ENCODE measurements at regions not wholly inside any gene's neighbourhood (a gene's known extent, or its start where the extent isn't known, plus 50 kb on each side); places are given as distances from the start of the nearest gene placed in this dataset.
A peak's percentile ranks its signal among the peaks of the same experiment; 100 is the strongest.

GRCh38 chr14:54209511-54210250 is 187.1 kb upstream of the CDKN3 start:
- Histone ChIP-seq H3K9me3 (ENCODE audit: control insufficient read depth in 1 of 2, low read length in 2 of 2) (no peaks in the 10 kb centered on the region), H3K36me3 (ENCODE audit: insufficient read depth, low read length) (no peaks in the 10 kb centered on the region), H3K27ac (ENCODE audit: low read depth, low read length) (no peak overlapping the region), H3K4me1 (ENCODE audit: insufficient read depth, low read length) (no peaks in the 10 kb centered on the region), H3K27me3 (ENCODE audit: insufficient read depth, low read length) (no peaks in the 10 kb centered on the region), H3K4me3 (ENCODE audit: low read length in 2 of 2) (no peak overlapping the region)
- Mint-ChIP-seq H3K36me3 (no peaks in the 10 kb centered on the region), H3K4me1 (no peaks in the 10 kb centered on the region), H3K4me3 (no peak overlapping the region), H3K9me3 (peaks cover 0 to 4% (median 0%) of the 10 kb centered on the region in 8 donors), H3K27ac (no peak overlapping the region), H3K27me3 (peaks cover 10 to 15% of the 10 kb centered on the region in 2 donors)
- intact Hi-C loops (cut with micrococcal nuclease), result no loop called here
- POLR2A ChIA-PET (ENCODE audit: partially characterized antibody), result no interaction called here
- DNase-seq, result no peak
- CTCF ChIA-PET (ENCODE audit: partially characterized antibody), result no interaction called here

DNA sequence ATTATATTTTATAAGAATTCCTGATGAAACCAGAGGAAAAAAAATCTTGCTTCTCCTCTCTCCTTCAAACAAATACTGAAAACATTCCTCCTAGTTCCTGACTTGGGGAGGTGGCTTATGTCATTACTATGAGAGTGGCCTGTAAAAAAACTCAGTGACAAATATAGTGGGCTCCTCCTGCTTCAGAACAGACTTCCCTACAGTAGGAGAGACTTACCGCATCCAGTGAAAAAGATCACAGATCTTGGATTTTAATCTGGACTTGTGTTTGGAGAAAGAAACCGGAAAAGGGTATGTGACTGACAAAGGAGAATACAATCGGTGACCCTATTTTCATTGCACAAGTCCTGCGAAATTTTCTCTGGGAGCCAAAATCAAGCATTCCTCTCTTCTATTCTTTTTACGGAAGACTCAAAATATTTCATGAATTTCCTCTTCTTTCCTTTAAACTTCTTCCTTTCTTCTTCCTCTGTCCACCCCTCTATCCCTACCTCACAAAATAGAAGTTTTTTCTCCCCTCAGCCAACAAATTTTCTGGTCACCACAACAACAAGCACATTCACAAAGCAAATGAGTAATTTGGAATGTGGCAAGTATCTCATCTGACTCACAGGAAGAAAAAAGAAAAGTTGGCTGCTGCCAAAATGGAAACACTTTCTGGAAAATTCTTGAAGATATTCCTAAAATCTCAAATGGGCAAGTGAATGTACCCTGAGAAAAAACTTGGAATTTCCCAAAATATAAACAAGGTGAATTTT is 185.1 kb upstream of the CDKN3 start:
- no peaks in the 10 kb centered on the region for H3K9me3 ChIP-seq (ENCODE audit: control insufficient read depth in 1 of 2, low read length in 2 of 2)
- intact Hi-C loops (cut with micrococcal nuclease), result no loop called here
- no peak overlapping the region for H3K4me3 ChIP-seq (ENCODE audit: low read length in 2 of 2)
- no peaks in the 10 kb centered on the region for H3K4me1 ChIP-seq (ENCODE audit: insufficient read depth, low read length)
- ChIA-PET POLR2A (ENCODE audit: partially characterized antibody) (no interaction called here), CTCF (ENCODE audit: partially characterized antibody) (no interaction called here)
- H3K36me3 Mint-ChIP-seq, result no peaks in the 10 kb centered on the region
- peak overlapping the region in 1 of 8 donors; percentile 34 for H3K4me3 Mint-ChIP-seq
- no peak overlapping the region for H3K27ac ChIP-seq (ENCODE audit: low read depth, low read length)
- H3K36me3 ChIP-seq (ENCODE audit: insufficient read depth, low read length), result no peaks in the 10 kb centered on the region
- no peaks in the 10 kb centered on the region for H3K4me1 Mint-ChIP-seq
- peaks cover 6 to 9% of the 10 kb centered on the region in 2 donors for H3K27me3 Mint-ChIP-seq
- H3K9me3 Mint-ChIP-seq, result peaks cover 0 to 2% (median 0%) of the 10 kb centered on the region in 8 donors
- H3K27me3 ChIP-seq (ENCODE audit: insufficient read depth, low read length), result no peaks in the 10 kb centered on the region
- DNase-seq, result no peak
- H3K27ac Mint-ChIP-seq, result no peak overlapping the region

DNA sequence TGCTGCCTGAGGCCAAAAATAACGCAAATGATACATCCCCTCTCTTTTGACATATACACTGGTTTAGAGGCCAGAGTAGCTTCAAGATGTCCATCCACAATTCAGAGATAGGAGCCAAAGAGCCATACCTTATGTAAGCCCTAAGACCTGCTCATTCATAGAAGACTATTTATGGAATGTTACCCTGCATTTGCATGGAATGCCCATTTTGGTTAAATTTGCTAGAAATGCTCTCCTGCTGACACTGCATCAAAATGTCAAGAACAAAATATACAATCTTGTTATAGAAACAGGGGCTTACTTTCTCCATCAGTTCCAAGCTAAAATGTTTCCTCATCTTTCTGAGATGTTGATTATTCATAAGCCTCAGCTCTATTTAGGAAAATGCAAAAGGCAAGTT is 183.3 kb upstream of the CDKN3 start:
- Mint-ChIP-seq H3K36me3 (no peaks in the 10 kb centered on the region), H3K9me3 (peaks cover 0 to 3% (median 0%) of the 10 kb centered on the region in 8 donors), H3K4me3 (no peak overlapping the region), H3K27ac (no peak overlapping the region), H3K4me1 (no peaks in the 10 kb centered on the region), H3K27me3 (peaks cover 14 to 16% of the 10 kb centered on the region in 2 donors)
- Histone ChIP-seq H3K36me3 (ENCODE audit: insufficient read depth, low read length) (no peaks in the 10 kb centered on the region), H3K4me1 (ENCODE audit: insufficient read depth, low read length) (no peaks in the 10 kb centered on the region), H3K27ac (ENCODE audit: low read depth, low read length) (no peak overlapping the region), H3K27me3 (ENCODE audit: insufficient read depth, low read length) (no peaks in the 10 kb centered on the region), H3K4me3 (ENCODE audit: low read length in 2 of 2) (no peak overlapping the region), H3K9me3 (ENCODE audit: control insufficient read depth in 1 of 2, low read length in 2 of 2) (no peaks in the 10 kb centered on the region)
- DNase-seq, result no peak
- ChIA-PET POLR2A (ENCODE audit: partially characterized antibody) (no interaction called here), CTCF (ENCODE audit: partially characterized antibody) (no interaction called here)
- intact Hi-C loops (cut with micrococcal nuclease), result no loop called here

GRCh38 chr14:54216827-54217226 is 180.0 kb upstream of the CDKN3 start:
- Histone ChIP-seq H3K27me3 (ENCODE audit: insufficient read depth, low read length) (no peaks in the 10 kb centered on the region), H3K4me1 (ENCODE audit: insufficient read depth, low read length) (no peaks in the 10 kb centered on the region), H3K36me3 (ENCODE audit: insufficient read depth, low read length) (no peaks in the 10 kb centered on the region), H3K4me3 (ENCODE audit: low read length in 2 of 2) (no peak overlapping the region), H3K9me3 (ENCODE audit: control insufficient read depth in 1 of 2, low read length in 2 of 2) (no peaks in the 10 kb centered on the region), H3K27ac (ENCODE audit: low read depth, low read length) (no peak overlapping the region)
- no peaks in the 10 kb centered on the region for H3K36me3 Mint-ChIP-seq
- intact Hi-C loops (cut with micrococcal nuclease), result no loop called here
- ChIA-PET POLR2A (ENCODE audit: partially characterized antibody) (no interaction called here), CTCF (ENCODE audit: partially characterized antibody) (no interaction called here)
- H3K27ac Mint-ChIP-seq, result no peak overlapping the region
- H3K4me3 Mint-ChIP-seq, result no peak overlapping the region
- peaks cover 30 to 40% of the 10 kb centered on the region in 2 donors for H3K27me3 Mint-ChIP-seq
- peaks cover 4 to 16% (median 11%) of the 10 kb centered on the region in 4 donors for H3K4me1 Mint-ChIP-seq
- DNase-seq, result no peak
- peaks cover 0 to 3% (median 0%) of the 10 kb centered on the region in 8 donors for H3K9me3 Mint-ChIP-seq

- no peak for DNase-seq
- no peaks in the 10 kb centered on the region for H3K36me3 Mint-ChIP-seq
- peaks cover 0 to 3% (median 0%) of the 10 kb centered on the region in 8 donors for H3K9me3 Mint-ChIP-seq
- H3K4me3 Mint-ChIP-seq, result peak overlapping the region in 6 of 8 donors; percentile 52 to 79 (median 72)
- intact Hi-C loops (cut with micrococcal nuclease), result no loop called here
- no peak overlapping the region for H3K27ac ChIP-seq (ENCODE audit: low read depth, low read length)
- no peaks in the 10 kb centered on the region for H3K9me3 ChIP-seq (ENCODE audit: control insufficient read depth in 1 of 2, low read length in 2 of 2)
- peaks cover 4 to 16% (median 11%) of the 10 kb centered on the region in 4 donors for H3K4me1 Mint-ChIP-seq
- ChIA-PET CTCF (ENCODE audit: partially characterized antibody) (no interaction called here), POLR2A (ENCODE audit: partially characterized antibody) (no interaction called here)
- peaks cover 42 to 52% of the 10 kb centered on the region in 2 donors for H3K27me3 Mint-ChIP-seq
- no peaks in the 10 kb centered on the region for H3K4me1 ChIP-seq (ENCODE audit: insufficient read depth, low read length)
- H3K27me3 ChIP-seq (ENCODE audit: insufficient read depth, low read length), result peaks cover 5% of the 10 kb centered on the region
- no peak overlapping the region for H3K4me3 ChIP-seq (ENCODE audit: low read length in 2 of 2)
- H3K27ac Mint-ChIP-seq, result no peak overlapping the region
- H3K36me3 ChIP-seq (ENCODE audit: insufficient read depth, low read length), result no peaks in the 10 kb centered on the region
These were observed 177.3 kb upstream of the CDKN3 start for GRCh38 chr14:54219261-54220070.

GRCh38 chr14:54220071-54220703 is 176.6 kb upstream of the CDKN3 start:
- no peak for DNase-seq
- H3K9me3 Mint-ChIP-seq, result peaks cover 0 to 3% (median 0%) of the 10 kb centered on the region in 8 donors
- POLR2A ChIA-PET (ENCODE audit: partially characterized antibody), result no interaction called here
- Histone ChIP-seq H3K4me3 (ENCODE audit: low read length in 2 of 2) (no peak overlapping the region), H3K4me1 (ENCODE audit: insufficient read depth, low read length) (no peaks in the 10 kb centered on the region), H3K27me3 (ENCODE audit: insufficient read depth, low read length) (peaks cover 5% of the 10 kb centered on the region), H3K9me3 (ENCODE audit: control insufficient read depth in 1 of 2, low read length in 2 of 2) (no peaks in the 10 kb centered on the region), H3K36me3 (ENCODE audit: insufficient read depth, low read length) (no peaks in the 10 kb centered on the region), H3K27ac (ENCODE audit: low read depth, low read length) (no peak overlapping the region)
- intact Hi-C loops (cut with micrococcal nuclease), result no loop called here
- H3K4me3 Mint-ChIP-seq, result peak overlapping the region in 7 of 8 donors; percentile 52 to 79 (median 68)
- CTCF ChIA-PET (ENCODE audit: partially characterized antibody), result no interaction called here
- no peak overlapping the region for H3K27ac Mint-ChIP-seq
- H3K27me3 Mint-ChIP-seq, result peaks cover 42 to 52% of the 10 kb centered on the region in 2 donors
- H3K36me3 Mint-ChIP-seq, result no peaks in the 10 kb centered on the region
- peaks cover 4 to 16% (median 11%) of the 10 kb centered on the region in 4 donors for H3K4me1 Mint-ChIP-seq
